GM12878 (cell line): ENCODE measurements at regions not wholly inside any gene's neighbourhood (a gene's known extent, or its start where the extent isn't known, plus 50 kb on each side); places are given as distances from the start of the nearest gene placed in this dataset.

ENCODE experiments used
- ATAC-seq: fragments of 200-7000 bp; cut with Tn5 transposase; 3 replicates; pipeline ENCODE4 v1.9.1; 2020; ENCODE audit warnings: mild to moderate bottlenecking, moderate library complexity
- BruUV-seq: library from RNA; stranded (reverse); fragments of 400-500 nt; replicated peaks from 2 replicates; lab custom pipeline; 2021; lab: Mats Ljungman, UMichigan
- CTCF ChIA-PET: fragments of 300-600 bp; sonication (Branson Sonifier 250); formaldehyde crosslinking; extraction: SDS; loops from one replicate; lab custom pipeline; 2021; ENCODE audit warnings: inconsistent platforms; lab: Yijun Ruan, JAX
- POLR2A ChIA-PET: fragments of 350-600 bp; formaldehyde crosslinking; extraction: SDS; loops from one replicate; lab custom pipeline; 2021; ENCODE audit warnings: inconsistent platforms; lab: Charles Lee
- RAD21 ChIA-PET: fragments of 300-600 bp; sonication (Branson Sonifier 250); formaldehyde crosslinking; loops from one replicate; lab custom pipeline; 2023; ENCODE audit warnings: antibody characterized with exemption; ENCODE audit not compliant: unreplicated experiment; lab: Charles Lee
- SMC1A ChIA-PET: fragments of 300-600 bp; sonication (Branson Sonifier 250); formaldehyde crosslinking; loops from one replicate; lab custom pipeline; 2023; ENCODE audit not compliant: unreplicated experiment, uncharacterized antibody; lab: Charles Lee
- DNase-seq: peaks from one replicate; pipeline ENCODE4 v3.0.0-alpha.2; 2011; ENCODE audit warnings: low read depth, low spot score
- FAIRE-seq: peaks from 3 replicates; lab custom pipeline; 2011; peaks lifted over from hg19 to GRCh38; lab: Jason Lieb, UNC
- H2AFZ ChIP-seq: 2 replicates; pipeline ENCODE4 v1.6.0; 2011; ENCODE audit warnings: low read depth, low read length, control low read depth; ENCODE audit not compliant: control insufficient read depth
- H3K27ac ChIP-seq: 2 replicates; pipeline ENCODE4 v1.5.1; 2011; ENCODE audit warnings: control low read depth; ENCODE audit not compliant: control insufficient read depth, insufficient read depth
- H3K27me3 ChIP-seq, 2 experiments: replicated peaks in 1 of 2; 2 replicates each; pipeline versions ENCODE4 v1.6.0 to v1.6.1; 2011; ENCODE audit warnings: low read length in 1 of 2; ENCODE audit not compliant: control insufficient read depth in 2 of 2, insufficient read depth in 2 of 2
- H3K36me3 ChIP-seq, 2 experiments: 2 replicates each; pipeline ENCODE4 v1.5.1; 2011; ENCODE audit warnings: low read length in 1 of 2; ENCODE audit not compliant: control insufficient read depth in 2 of 2, insufficient read depth in 2 of 2
- H3K4me1 ChIP-seq: 2 replicates; pipeline ENCODE4 v1.6.1; 2011; ENCODE audit warnings: mild to moderate bottlenecking, low read length, moderate library complexity, mixed read lengths; ENCODE audit not compliant: control insufficient read depth, insufficient read depth
- H3K4me2 ChIP-seq: 2 replicates; pipeline ENCODE4 v1.6.0; 2011; ENCODE audit warnings: control low read depth; ENCODE audit not compliant: control insufficient read depth, insufficient read depth
- H3K4me3 ChIP-seq: fragments of 200-600 bp; sonication (generic); 2 replicates; pipeline ENCODE4 v1.5.1; 2016
- H3K79me2 ChIP-seq: 2 replicates; pipeline ENCODE4 v1.6.0; 2011; ENCODE audit warnings: low read length; ENCODE audit not compliant: control insufficient read depth, insufficient read depth
- H3K9ac ChIP-seq: 2 replicates; pipeline ENCODE4 v1.8.0; 2011; ENCODE audit warnings: low read length, control low read depth, mixed read lengths; ENCODE audit not compliant: control insufficient read depth, insufficient read depth
- H3K9me3 ChIP-seq: replicated peaks from 3 replicates; pipeline ENCODE4 v1.5.1; 2011; ENCODE audit warnings: mild to moderate bottlenecking, low read length; ENCODE audit not compliant: control insufficient read depth, insufficient read depth
- H4K20me1 ChIP-seq: 2 replicates; pipeline ENCODE4 v1.6.0; 2011; ENCODE audit not compliant: control insufficient read depth, insufficient read depth
- CHD2 ChIP-seq: IDR thresholded peaks from 2 replicates; pipeline ENCODE4 v1.6.1; 2011; ENCODE audit warnings: low read depth, low read length, improper control_type of control experiment, borderline replicate concordance
- CHD4 ChIP-seq: fragments of 200-600 bp; sonication (generic); IDR thresholded peaks from 2 replicates; pipeline ENCODE4 v1.6.1; 2016; ENCODE audit warnings: mild to moderate bottlenecking
- CREB1 ChIP-seq: IDR thresholded peaks from 2 replicates; pipeline ENCODE4 v1.6.1; 2012; ENCODE audit warnings: low read depth, mild to moderate bottlenecking, inconsistent platforms
- GATAD2B ChIP-seq: fragments of 450-650 bp; conservative IDR thresholded peaks from 2 replicates; pipeline ENCODE4 v1.6.1; 2017; ENCODE audit warnings: low read depth, mild to moderate bottlenecking, moderate library complexity
- HDAC2 ChIP-seq: fragments of 200-600 bp; sonication (generic); IDR thresholded peaks from 2 replicates; pipeline ENCODE4 v1.6.1; 2017
- IRF4 ChIP-seq: IDR thresholded peaks from 2 replicates; pipeline ENCODE4 v1.6.1; 2011; ENCODE audit warnings: low read depth, low read length
- PKNOX1 ChIP-seq: fragments of 450-650 bp; IDR thresholded peaks from 2 replicates; pipeline ENCODE4 v1.6.1; 2016; ENCODE audit warnings: mild to moderate bottlenecking
- POLR2AphosphoS5 ChIP-seq: IDR thresholded peaks from 2 replicates; pipeline ENCODE4 v1.6.1; 2011; ENCODE audit warnings: mild to moderate bottlenecking, low read length, inconsistent platforms
- PRDM15 ChIP-seq: fragments of 450-650 bp; formaldehyde crosslinking; IDR thresholded peaks from 2 replicates; pipeline ENCODE4 v1.4.0; 2020; ENCODE audit warnings: mild to moderate bottlenecking, moderate library complexity
- USF1 ChIP-seq: IDR thresholded peaks from 2 replicates; pipeline ENCODE4 v1.6.1; 2011; ENCODE audit warnings: borderline replicate concordance, low read depth, mild to moderate bottlenecking, moderate library complexity, mixed read lengths, low read length; ENCODE audit not compliant: insufficient read depth; ENCODE audit errors: extremely low read length
- YBX1 ChIP-seq: fragments of 450-650 bp; IDR thresholded peaks from 2 replicates; pipeline ENCODE4 v1.6.1; 2016; ENCODE audit warnings: antibody characterized with exemption
- ZNF24 ChIP-seq: fragments of 450-650 bp; IDR thresholded peaks from 2 replicates; pipeline ENCODE4 v1.6.1; 2017; ENCODE audit warnings: antibody characterized with exemption, mild to moderate bottlenecking
- ZNF274 ChIP-seq: IDR thresholded peaks from one replicate; pipeline ENCODE4 v1.8.0; 2011; ENCODE audit not compliant: insufficient read length, insufficient read depth
- ZSCAN29 ChIP-seq: fragments of 450-650 bp; IDR thresholded peaks from 2 replicates; pipeline ENCODE4 v1.6.1; 2017; ENCODE audit warnings: mild to moderate bottlenecking, moderate library complexity
- WGBS: methylation state at CpG from one replicate; pipeline ENCODE4 v1.1.6; 2016; ENCODE audit warnings: low lambda C conversion rate; ENCODE audit not compliant: insufficient replicate concordance, insufficient coverage; ENCODE audit errors: missing lambda C conversion rate; 5-methylcytosine and 5-hydroxymethylcytosine counted together
- in situ Hi-C: fragments of 300-500 bp; cut with MboI; formaldehyde crosslinking; loops from 9 replicates; pipeline ENCODE4 v1.14.3; 2018; ENCODE audit warnings: mixed read lengths
- intact Hi-C: fragments of 100-400 bp; cut with micrococcal nuclease; formaldehyde crosslinking; loops from one replicate; pipeline ENCODE4 v1.14.2; 2022; ENCODE audit not compliant: unreplicated experiment

- no peak overlapping the region for H3K4me2 ChIP-seq
- in situ Hi-C loops, result no loop called here
- intact Hi-C loops, result no loop called here
- BruUV-seq, result no TSS peak
- no peak overlapping the region for H3K9ac ChIP-seq
- no peak overlapping the region for H3K27ac ChIP-seq
- no peaks in the 10 kb centered on the region for H3K79me2 ChIP-seq
- DNase-seq (no peak), ATAC-seq (no peak), FAIRE-seq (no peak)
- ChIA-PET POLR2A (no interaction called here), RAD21 (no interaction called here), CTCF (interaction anchor here (1.0 kb wide), 1 partner anchor 938 kb away, joined by 4 read pairs; no protein-coding TSS in a partner anchor), SMC1A (no interaction called here)
- H3K4me3 ChIP-seq, result no peak overlapping the region
- no peaks in the 10 kb centered on the region for H4K20me1 ChIP-seq
- 35% methylated on average over 1 of the region's 1 CpG for WGBS
- no peaks in the 10 kb centered on the region for H3K9me3 ChIP-seq
- no peak overlapping the region for H2AFZ ChIP-seq
- no peaks in the 10 kb centered on the region for H3K36me3 ChIP-seq
- H3K27me3 ChIP-seq, result no peaks in the 10 kb centered on the region
- no peaks in the 10 kb centered on the region for H3K4me1 ChIP-seq
- TF ChIP-seq PRDM15 (no peak), CHD2 (no peak), CHD4 (no peak), POLR2AphosphoS5 (no peak), ZNF24 (no peak), ZSCAN29 (no peak), GATAD2B (no peak), HDAC2 (no peak), CREB1 (no peak), USF1 (no peak), PKNOX1 (no peak), ZNF274 (no peak), YBX1 (no peak), IRF4 (no peak)
These were observed 561.0 kb downstream of the INSC start for GRCh38 chr11:15675683-15676082.
